ENCODE measurements at regions not wholly inside any gene's neighbourhood (a gene's known extent, or its start where the extent isn't known, plus 50 kb on each side); places are given as distances from the start of the nearest gene placed in this dataset.

- POLR2A ChIA-PET, result interaction anchor here (0.6 to 0.7 kb wide), 2 partner anchors 195 to 585 kb away, joined by 3 to 8 read pairs; no protein-coding TSS in a partner anchor
- peak in 1 of 35 experiments; percentile 8 for DNase-seq
These were observed 122.7 kb downstream of the SNX5 start for GRCh38 chr20:17845701-17846475.

GRCh38 chr20:17844549-17845298 is 123.9 kb downstream of the SNX5 start:
- WGBS (ENCODE audit: insufficient coverage), result 100% methylated on average over 2 of the region's 7 CpGs
- Histone ChIP-seq H3K9me3 (no peaks in the 10 kb centered on the region), H3K27me3 (replicated peaks in 1 of 2; ENCODE audit: control insufficient read depth in 2 of 2, extremely low read depth in 1 of 2, insufficient read depth in 2 of 2, low read length in 1 of 2) (no peaks in the 10 kb centered on the region), H3K27ac (ENCODE audit: low read length) (no peak overlapping the region), H3K4me1 (ENCODE audit: control insufficient read depth in 1 of 2, extremely low read depth in 1 of 2, insufficient read depth in 2 of 2, low read length in 2 of 2) (peaks cover 2 to 42% of the 10 kb centered on the region in 2 experiments), H3K36me3 (ENCODE audit: control insufficient read depth in 2 of 2, extremely low read depth in 1 of 2, insufficient read depth in 1 of 2, low read length in 1 of 2) (no peaks in the 10 kb centered on the region), H3K4me3 (ENCODE audit: control insufficient read depth in 1 of 2, extremely low read depth in 1 of 2, low read length in 1 of 2) (no peak overlapping the region)
- Mint-ChIP-seq H3K36me3 (no peaks in the 10 kb centered on the region), H3K4me1 (peaks cover 13 to 53% (median 21%) of the 10 kb centered on the region in 3 donors), H3K27ac (no peak overlapping the region), H3K9me3 (no peaks in the 10 kb centered on the region), H3K4me3 (no peak overlapping the region), H3K27me3 (peaks cover 0 to 4% of the 10 kb centered on the region in 2 donors)
- no peak for ATAC-seq (replicated peaks in 1 of 4)
- POLR2A ChIA-PET, result no interaction called here
- no peak for DNase-seq
- CTCF ChIA-PET, result no interaction called here

More at GRCh38 chr20:17845701-17846475, 122.7 kb downstream of the SNX5 start:
- Mint-ChIP-seq H3K27ac (peak overlapping the region in 1 of 2 donors; percentile 21), H3K9me3 (no peaks in the 10 kb centered on the region), H3K36me3 (no peaks in the 10 kb centered on the region), H3K4me3 (no peak overlapping the region), H3K27me3 (peaks cover 0 to 4% of the 10 kb centered on the region in 2 donors), H3K4me1 (peaks cover 13 to 53% (median 21%) of the 10 kb centered on the region in 3 donors)
- Histone ChIP-seq H3K4me3 (ENCODE audit: control insufficient read depth in 1 of 2, extremely low read depth in 1 of 2, low read length in 1 of 2) (no peak overlapping the region), H3K4me1 (ENCODE audit: control insufficient read depth in 1 of 2, extremely low read depth in 1 of 2, insufficient read depth in 2 of 2, low read length in 2 of 2) (peaks cover 2 to 42% of the 10 kb centered on the region in 2 experiments), H3K36me3 (ENCODE audit: control insufficient read depth in 2 of 2, extremely low read depth in 1 of 2, insufficient read depth in 1 of 2, low read length in 1 of 2) (no peaks in the 10 kb centered on the region), H3K27ac (ENCODE audit: low read length) (no peak overlapping the region), H3K9me3 (no peaks in the 10 kb centered on the region), H3K27me3 (replicated peaks in 1 of 2; ENCODE audit: control insufficient read depth in 2 of 2, extremely low read depth in 1 of 2, insufficient read depth in 2 of 2, low read length in 1 of 2) (no peaks in the 10 kb centered on the region)
- 80% methylated on average over 1 of the region's 10 CpGs for WGBS (ENCODE audit: insufficient coverage)
- ATAC-seq (replicated peaks in 1 of 4), result peak in 1 of 4 experiments; percentile 28
- CTCF ChIA-PET, result interaction anchor here in 1 of 2 donors (0.6 kb wide), 1 partner anchor 13 kb away, joined by 3 read pairs; no protein-coding TSS in a partner anchor

DNA sequence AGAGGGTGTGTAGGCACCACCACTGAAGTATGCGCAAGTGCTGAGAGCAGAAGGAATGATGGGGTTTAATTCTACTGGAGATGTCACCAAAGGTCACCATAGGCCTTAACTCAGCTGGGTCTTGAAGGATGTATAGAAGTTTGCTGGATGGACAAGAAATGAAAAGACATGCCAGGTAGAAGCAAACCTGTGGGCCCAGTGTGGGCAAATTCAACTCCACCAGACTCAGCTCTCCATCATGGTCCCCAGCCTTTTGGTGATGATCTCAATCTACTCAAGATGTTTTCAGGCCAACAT is 124.5 kb downstream of the SNX5 start:
- no peaks in the 10 kb centered on the region for H3K9me3 Mint-ChIP-seq
- no peaks in the 10 kb centered on the region for H3K36me3 Mint-ChIP-seq
- Histone ChIP-seq H3K4me3 (ENCODE audit: control insufficient read depth in 1 of 2, extremely low read depth in 1 of 2, low read length in 1 of 2) (no peak overlapping the region), H3K4me1 (ENCODE audit: control insufficient read depth in 1 of 2, extremely low read depth in 1 of 2, insufficient read depth in 2 of 2, low read length in 2 of 2) (peaks cover 2 to 41% of the 10 kb centered on the region in 2 experiments), H3K9me3 (no peaks in the 10 kb centered on the region), H3K36me3 (ENCODE audit: control insufficient read depth in 2 of 2, extremely low read depth in 1 of 2, insufficient read depth in 1 of 2, low read length in 1 of 2) (no peaks in the 10 kb centered on the region), H3K27me3 (replicated peaks in 1 of 2; ENCODE audit: control insufficient read depth in 2 of 2, extremely low read depth in 1 of 2, insufficient read depth in 2 of 2, low read length in 1 of 2) (no peaks in the 10 kb centered on the region), H3K27ac (ENCODE audit: low read length) (no peak overlapping the region)
- no peak for DNase-seq
- ChIA-PET CTCF (no interaction called here), POLR2A (no interaction called here)
- no peak for ATAC-seq (replicated peaks in 1 of 4)
- peak overlapping the region in 1 of 2 donors; percentile 62 for H3K27ac Mint-ChIP-seq
- peaks cover 0 to 4% of the 10 kb centered on the region in 2 donors for H3K27me3 Mint-ChIP-seq
- WGBS (ENCODE audit: insufficient coverage), result 100% methylated on average over 1 of the region's 1 CpG
- H3K4me3 Mint-ChIP-seq, result no peak overlapping the region
- H3K4me1 Mint-ChIP-seq, result peaks cover 13 to 53% (median 21%) of the 10 kb centered on the region in 3 donors

GRCh38 chr20:17843246-17844132 is 125.1 kb downstream of the SNX5 start:
- ATAC-seq (replicated peaks in 1 of 4) (peak; percentile 63 to 79 (median 74)), DNase-seq (peak in 23 of 35 experiments; percentile 3 to 55 (median 14))
- Histone ChIP-seq H3K4me1 (ENCODE audit: control insufficient read depth in 1 of 2, extremely low read depth in 1 of 2, insufficient read depth in 2 of 2, low read length in 2 of 2) (peaks cover 2 to 35% of the 10 kb centered on the region in 2 experiments), H3K27ac (ENCODE audit: low read length) (no peak overlapping the region), H3K36me3 (ENCODE audit: control insufficient read depth in 2 of 2, extremely low read depth in 1 of 2, insufficient read depth in 1 of 2, low read length in 1 of 2) (no peaks in the 10 kb centered on the region), H3K4me3 (ENCODE audit: control insufficient read depth in 1 of 2, extremely low read depth in 1 of 2, low read length in 1 of 2) (no peak overlapping the region), H3K27me3 (replicated peaks in 1 of 2; ENCODE audit: control insufficient read depth in 2 of 2, extremely low read depth in 1 of 2, insufficient read depth in 2 of 2, low read length in 1 of 2) (peaks cover 0 to 3% of the 10 kb centered on the region in 2 experiments), H3K9me3 (no peaks in the 10 kb centered on the region)
- Mint-ChIP-seq H3K4me1 (peaks cover 8 to 48% (median 18%) of the 10 kb centered on the region in 3 donors), H3K27ac (peak overlapping the region in 1 of 2 donors; percentile 62), H3K9me3 (no peaks in the 10 kb centered on the region), H3K27me3 (peaks cover 0 to 4% of the 10 kb centered on the region in 2 donors), H3K36me3 (no peaks in the 10 kb centered on the region), H3K4me3 (no peak overlapping the region)
- POLR2A ChIA-PET, result no interaction called here
- CTCF ChIA-PET, result no interaction called here
- 67% methylated on average over 5 of the region's 14 CpGs for WGBS (ENCODE audit: insufficient coverage)

- H3K4me3 Mint-ChIP-seq, result no peak overlapping the region
- CTCF ChIA-PET, result no interaction called here
- peaks cover 7 to 35% (median 14%) of the 10 kb centered on the region in 3 donors for H3K4me1 Mint-ChIP-seq
- ATAC-seq (replicated peaks in 1 of 4) (no peak), DNase-seq (no peak)
- H3K9me3 Mint-ChIP-seq, result no peaks in the 10 kb centered on the region
- WGBS (ENCODE audit: insufficient coverage), result 95% methylated on average over 9 of the region's 13 CpGs
- no peaks in the 10 kb centered on the region for H3K36me3 Mint-ChIP-seq
- POLR2A ChIA-PET, result no interaction called here
- H3K9me3 ChIP-seq, result no peaks in the 10 kb centered on the region
- H3K4me1 ChIP-seq (ENCODE audit: control insufficient read depth in 1 of 2, extremely low read depth in 1 of 2, insufficient read depth in 2 of 2, low read length in 2 of 2), result peaks cover 2 to 21% of the 10 kb centered on the region in 2 experiments
- no peaks in the 10 kb centered on the region for H3K36me3 ChIP-seq (ENCODE audit: control insufficient read depth in 2 of 2, extremely low read depth in 1 of 2, insufficient read depth in 1 of 2, low read length in 1 of 2)
- no peak overlapping the region for H3K27ac ChIP-seq (ENCODE audit: low read length)
- no peak overlapping the region for H3K4me3 ChIP-seq (ENCODE audit: control insufficient read depth in 1 of 2, extremely low read depth in 1 of 2, low read length in 1 of 2)
- peaks cover 0 to 3% of the 10 kb centered on the region in 2 experiments for H3K27me3 ChIP-seq (replicated peaks in 1 of 2; ENCODE audit: control insufficient read depth in 2 of 2, extremely low read depth in 1 of 2, insufficient read depth in 2 of 2, low read length in 1 of 2)
- H3K27me3 Mint-ChIP-seq, result peaks cover 0 to 4% of the 10 kb centered on the region in 2 donors
- no peak overlapping the region for H3K27ac Mint-ChIP-seq
These were observed 126.8 kb downstream of the SNX5 start for GRCh38 chr20:17841751-17842215.

DNA sequence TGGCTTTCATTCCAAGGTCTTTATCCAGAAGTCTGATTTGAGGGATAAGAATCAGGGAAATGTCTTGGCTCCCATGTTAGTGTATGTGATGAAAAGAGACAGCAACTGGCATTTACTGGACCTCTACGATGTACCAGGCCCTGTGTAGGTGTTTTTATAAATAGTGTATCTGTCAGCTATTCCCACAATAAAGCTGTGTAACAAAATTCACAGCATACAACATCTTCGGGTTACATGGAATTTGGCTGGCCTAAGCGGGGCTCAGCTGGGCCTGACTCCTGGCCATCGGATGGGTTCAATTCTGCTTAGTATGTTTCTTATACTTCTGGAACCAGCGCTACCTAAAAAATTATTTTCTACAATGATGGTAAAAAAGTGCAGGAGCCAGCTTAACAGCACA is 128.2 kb downstream of the SNX5 start:
- Histone ChIP-seq H3K27ac (ENCODE audit: low read length) (no peak overlapping the region), H3K4me1 (ENCODE audit: control insufficient read depth in 1 of 2, extremely low read depth in 1 of 2, insufficient read depth in 2 of 2, low read length in 2 of 2) (peaks cover 0 to 12% of the 10 kb centered on the region in 2 experiments), H3K9me3 (no peaks in the 10 kb centered on the region), H3K36me3 (ENCODE audit: control insufficient read depth in 2 of 2, extremely low read depth in 1 of 2, insufficient read depth in 1 of 2, low read length in 1 of 2) (no peaks in the 10 kb centered on the region), H3K4me3 (ENCODE audit: control insufficient read depth in 1 of 2, extremely low read depth in 1 of 2, low read length in 1 of 2) (no peak overlapping the region), H3K27me3 (replicated peaks in 1 of 2; ENCODE audit: control insufficient read depth in 2 of 2, extremely low read depth in 1 of 2, insufficient read depth in 2 of 2, low read length in 1 of 2) (peaks cover 0 to 10% of the 10 kb centered on the region in 2 experiments)
- no CpG with 5 or more reads among the region's 5 CpGs for WGBS (ENCODE audit: insufficient coverage)
- ATAC-seq (replicated peaks in 1 of 4), result no peak
- ChIA-PET CTCF (no interaction called here), POLR2A (no interaction called here)
- no peak overlapping the region for H3K27ac Mint-ChIP-seq
- no peak for DNase-seq
- no peaks in the 10 kb centered on the region for H3K9me3 Mint-ChIP-seq
- peaks cover 0 to 4% of the 10 kb centered on the region in 2 donors for H3K27me3 Mint-ChIP-seq
- no peaks in the 10 kb centered on the region for H3K36me3 Mint-ChIP-seq
- H3K4me1 Mint-ChIP-seq, result peaks cover 0 to 21% (median 4%) of the 10 kb centered on the region in 3 donors
- no peak overlapping the region for H3K4me3 Mint-ChIP-seq
